Lower lobe of right lung (tissue), 2 donors: ENCODE measurements at regions not wholly inside any gene's neighbourhood (a gene's known extent, or its start where the extent isn't known, plus 50 kb on each side); places are given as distances from the start of the nearest gene placed in this dataset.

Experiments used
- ATAC-seq, 2 donors: fragments of 200-7000 bp; cut with Tn5 transposase; one replicate each; pipeline ENCODE4 v1.9.1; 2020 to 2022; ENCODE audit warnings: mild to moderate bottlenecking in 2 of 2, moderate library complexity in 2 of 2
- DNase-seq: peaks from one replicate; pipeline ENCODE4 v3.0.0-alpha.2; 2020
- H3K27ac ChIP-seq: fragments of 200-600 bp; one replicate; pipeline ENCODE4 v1.8.0; 2022
- H3K27me3 ChIP-seq: fragments of 200-600 bp; one replicate; pipeline ENCODE4 v1.8.0; 2022; ENCODE audit warnings: low read depth
- H3K36me3 ChIP-seq: fragments of 200-600 bp; one replicate; pipeline ENCODE4 v1.8.0; 2022; ENCODE audit warnings: mild to moderate bottlenecking
- H3K4me1 ChIP-seq: fragments of 200-600 bp; one replicate; pipeline ENCODE4 v1.8.0; 2022
- H3K4me3 ChIP-seq: fragments of 200-600 bp; one replicate; pipeline ENCODE4 v1.8.0; 2022; ENCODE audit warnings: mild to moderate bottlenecking
- H3K9me3 ChIP-seq: fragments of 200-600 bp; one replicate; pipeline ENCODE4 v1.8.0; 2022
- intact Hi-C: fragments of 100-400 bp; cut with DNase I; formaldehyde crosslinking; loops from one replicate; pipeline ENCODE4 v1.11.0; 2022
- TF ChIP-seq, protein P1 (sequence below): fragments of 200-600 bp; IDR thresholded peaks from one replicate; pipeline ENCODE4 v1.8.0; 2022; ENCODE audit warnings: antibody characterized with exemption, mild to moderate bottlenecking
- donor health status: DM: no; HTN: yes; CAD: no; lungs with severe emphysema.

DNA sequence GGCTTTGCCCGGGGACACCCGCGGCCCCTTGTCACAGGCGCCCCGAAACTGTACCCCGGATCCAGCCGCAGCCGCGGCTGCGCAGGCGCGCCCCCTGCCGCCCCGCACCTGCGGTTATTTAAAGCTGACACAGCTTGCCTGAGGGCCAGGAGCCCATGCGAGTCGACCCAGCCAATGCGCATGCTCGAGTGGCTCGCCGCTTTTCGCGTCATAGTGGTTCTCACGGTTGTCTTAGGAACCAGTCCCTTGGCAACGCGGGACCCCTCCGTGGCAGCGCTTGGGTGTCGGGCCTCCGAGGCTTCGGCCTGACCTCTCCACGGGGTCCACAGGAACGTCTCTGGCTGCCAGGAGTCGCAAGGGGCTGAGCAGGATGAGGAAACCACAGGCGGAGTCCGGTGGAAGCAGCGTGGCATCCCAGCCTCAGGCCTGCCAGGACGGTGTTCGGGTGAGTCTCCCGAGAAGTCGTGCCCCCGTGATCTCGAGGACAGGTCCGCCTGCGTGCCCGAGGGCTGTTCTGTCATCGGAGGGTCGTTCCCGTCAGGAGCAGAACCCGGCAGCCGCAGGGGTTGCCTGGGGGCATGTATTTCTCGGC is 716.9 kb downstream of the KCNJ18 start:
- intact Hi-C loops, result no loop called here
- H3K27ac ChIP-seq, result no peak overlapping the region
- H3K36me3 ChIP-seq, result no peaks in the 10 kb centered on the region
- ATAC-seq, result no peak
- TF ChIP-seq, protein P1, sequence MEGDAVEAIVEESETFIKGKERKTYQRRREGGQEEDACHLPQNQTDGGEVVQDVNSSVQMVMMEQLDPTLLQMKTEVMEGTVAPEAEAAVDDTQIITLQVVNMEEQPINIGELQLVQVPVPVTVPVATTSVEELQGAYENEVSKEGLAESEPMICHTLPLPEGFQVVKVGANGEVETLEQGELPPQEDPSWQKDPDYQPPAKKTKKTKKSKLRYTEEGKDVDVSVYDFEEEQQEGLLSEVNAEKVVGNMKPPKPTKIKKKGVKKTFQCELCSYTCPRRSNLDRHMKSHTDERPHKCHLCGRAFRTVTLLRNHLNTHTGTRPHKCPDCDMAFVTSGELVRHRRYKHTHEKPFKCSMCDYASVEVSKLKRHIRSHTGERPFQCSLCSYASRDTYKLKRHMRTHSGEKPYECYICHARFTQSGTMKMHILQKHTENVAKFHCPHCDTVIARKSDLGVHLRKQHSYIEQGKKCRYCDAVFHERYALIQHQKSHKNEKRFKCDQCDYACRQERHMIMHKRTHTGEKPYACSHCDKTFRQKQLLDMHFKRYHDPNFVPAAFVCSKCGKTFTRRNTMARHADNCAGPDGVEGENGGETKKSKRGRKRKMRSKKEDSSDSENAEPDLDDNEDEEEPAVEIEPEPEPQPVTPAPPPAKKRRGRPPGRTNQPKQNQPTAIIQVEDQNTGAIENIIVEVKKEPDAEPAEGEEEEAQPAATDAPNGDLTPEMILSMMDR, result no peak
- no peaks in the 10 kb centered on the region for H3K9me3 ChIP-seq
- no peak overlapping the region for H3K4me3 ChIP-seq
- no peaks in the 10 kb centered on the region for H3K4me1 ChIP-seq
- no peak for DNase-seq
- no peaks in the 10 kb centered on the region for H3K27me3 ChIP-seq

DNA sequence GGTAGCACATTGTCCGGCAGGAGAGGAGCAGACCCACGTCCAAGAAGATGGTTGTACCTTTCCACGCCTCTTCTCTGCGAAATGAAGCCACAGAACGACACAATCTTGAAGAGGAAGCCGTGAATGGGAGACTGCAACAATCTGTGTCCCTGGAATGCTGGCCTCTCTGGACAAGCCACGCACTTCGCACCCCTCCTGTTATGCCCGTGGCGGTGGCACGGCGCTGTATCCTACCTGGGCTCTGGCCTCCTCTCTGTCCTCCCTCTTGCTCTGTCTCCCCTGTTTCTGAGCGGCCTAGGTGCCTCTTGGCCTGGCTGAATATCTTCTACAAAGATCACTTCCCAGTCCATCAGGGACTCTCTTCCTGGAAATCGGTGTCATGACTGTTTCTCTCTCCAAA is 717.8 kb downstream of the KCNJ18 start:
- Histone ChIP-seq H3K27ac (no peak overlapping the region), H3K27me3 (no peaks in the 10 kb centered on the region), H3K4me3 (no peak overlapping the region), H3K9me3 (no peaks in the 10 kb centered on the region), H3K4me1 (no peaks in the 10 kb centered on the region), H3K36me3 (no peaks in the 10 kb centered on the region)
- TF ChIP-seq, protein P1, result no peak
- ATAC-seq, result no peak
- no peak for DNase-seq
- intact Hi-C loops, result no loop called here

DNA sequence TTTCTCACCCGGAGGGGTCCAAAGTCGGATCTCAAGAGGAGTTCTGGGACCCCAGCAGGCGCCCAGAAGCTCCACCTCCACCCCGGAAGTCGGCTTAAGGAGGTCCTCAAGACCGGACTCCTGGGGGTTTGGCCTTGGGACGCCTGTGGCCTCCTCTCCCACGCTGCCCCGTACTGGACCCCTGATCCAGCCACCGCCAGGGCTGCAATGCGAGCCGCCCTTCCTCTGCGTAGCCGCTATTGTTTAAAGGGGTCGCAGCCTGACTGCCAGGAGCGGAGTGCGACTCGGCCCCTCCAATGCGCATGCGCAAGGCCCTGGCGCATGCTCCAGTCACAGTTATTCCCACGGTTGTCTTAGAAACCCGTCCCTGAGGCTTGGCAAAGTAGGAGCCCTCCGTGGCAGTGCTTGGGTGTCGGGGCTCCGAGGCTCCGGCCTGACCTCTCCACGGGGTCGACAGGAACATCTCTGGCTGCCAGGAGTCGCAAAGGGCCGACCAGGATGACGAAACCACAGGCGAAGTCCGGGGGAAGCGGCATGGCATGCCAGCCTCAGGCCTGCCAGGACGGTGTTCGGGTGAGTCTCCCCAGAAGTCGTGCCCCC is 719.0 kb downstream of the KCNJ18 start:
- intact Hi-C loops, result no loop called here
- Histone ChIP-seq H3K4me3 (no peak overlapping the region), H3K36me3 (no peaks in the 10 kb centered on the region), H3K4me1 (no peaks in the 10 kb centered on the region), H3K27me3 (no peaks in the 10 kb centered on the region), H3K27ac (no peak overlapping the region), H3K9me3 (no peaks in the 10 kb centered on the region)
- TF ChIP-seq, protein P1, result no peak
- ATAC-seq (no peak), DNase-seq (no peak)

DNA sequence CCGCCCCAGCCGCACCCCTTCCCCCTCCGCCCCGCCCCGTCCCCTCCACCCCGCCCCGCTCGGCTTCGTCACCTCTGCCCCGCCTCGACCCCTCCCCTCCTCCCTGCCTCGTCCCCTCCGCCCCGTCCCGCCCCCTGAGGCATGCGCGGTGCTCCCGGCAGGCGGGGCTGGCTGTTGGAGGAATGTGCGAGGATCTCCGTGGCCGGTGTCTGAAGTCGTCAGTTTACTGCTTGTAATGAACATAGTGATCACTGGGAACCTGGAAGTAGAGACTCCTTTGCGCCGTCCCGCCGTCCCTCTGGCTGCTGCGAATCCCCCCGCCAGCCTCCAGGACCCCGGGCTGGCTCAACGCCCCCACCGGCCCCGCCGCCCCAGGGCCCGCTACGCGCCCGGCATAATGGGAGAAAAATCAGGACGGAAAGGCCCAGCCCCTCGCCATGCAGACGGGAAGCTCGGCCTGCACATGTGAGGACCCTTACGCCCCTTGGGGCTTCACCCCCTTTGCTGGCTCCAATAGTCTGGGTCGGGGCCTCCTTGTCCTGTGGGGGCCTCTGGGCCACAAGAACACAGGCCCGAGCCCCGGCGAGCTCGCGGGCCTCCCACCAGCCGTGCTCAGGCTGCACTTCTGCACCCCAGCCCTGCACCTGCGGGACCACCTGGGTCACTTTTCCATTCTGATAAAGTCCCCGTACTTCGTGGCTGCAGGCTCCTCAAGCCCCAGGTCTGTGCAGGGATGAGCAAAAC is 743.1 kb downstream of the KCNJ18 start:
- H3K9me3 ChIP-seq, result no peaks in the 10 kb centered on the region
- ATAC-seq (no peak), DNase-seq (no peak)
- H3K27me3 ChIP-seq, result peaks cover 4% of the 10 kb centered on the region
- intact Hi-C loops, result no loop called here
- no peak overlapping the region for H3K4me3 ChIP-seq
- H3K4me1 ChIP-seq, result no peaks in the 10 kb centered on the region
- H3K27ac ChIP-seq, result no peak overlapping the region
- H3K36me3 ChIP-seq, result no peaks in the 10 kb centered on the region
- TF ChIP-seq, protein P1, result no peak

DNA sequence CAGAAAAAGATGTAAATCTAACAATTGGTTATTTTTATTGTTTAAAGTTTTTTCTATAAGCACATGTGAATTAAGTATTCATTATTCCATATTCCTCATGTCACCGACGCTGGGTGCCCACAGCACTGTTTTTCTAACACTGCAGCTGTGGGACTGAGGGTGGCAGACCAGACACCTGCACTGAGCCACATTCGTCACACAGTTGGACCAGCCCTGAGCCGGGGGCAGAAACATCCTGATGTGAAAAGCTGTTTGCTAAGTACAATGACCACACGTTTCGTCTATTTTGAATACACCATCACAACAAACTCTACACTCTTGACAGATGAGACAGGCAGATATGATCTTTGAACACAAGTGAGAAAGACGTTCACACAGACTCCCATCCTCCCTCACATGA is 749.5 kb downstream of the KCNJ18 start:
- Histone ChIP-seq H3K4me1 (no peaks in the 10 kb centered on the region), H3K27me3 (no peaks in the 10 kb centered on the region), H3K9me3 (no peaks in the 10 kb centered on the region), H3K27ac (no peak overlapping the region), H3K36me3 (no peaks in the 10 kb centered on the region), H3K4me3 (no peak overlapping the region)
- no peak for DNase-seq
- ATAC-seq, result no peak
- TF ChIP-seq, protein P1, result no peak
- intact Hi-C loops, result no loop called here
